GM12878 (cell line): ENCODE measurements at regions not wholly inside any gene's neighbourhood (a gene's known extent, or its start where the extent isn't known, plus 50 kb on each side); places are given as distances from the start of the nearest gene placed in this dataset.

Experiments used
- ATAC-seq: fragments of 200-7000 bp; cut with Tn5 transposase; 3 replicates; pipeline ENCODE4 v1.9.1; 2020; ENCODE audit warnings: mild to moderate bottlenecking, moderate library complexity
- BruUV-seq: library from RNA; stranded (reverse); fragments of 400-500 nt; replicated peaks from 2 replicates; lab custom pipeline; 2021; lab: Mats Ljungman, UMichigan
- CTCF ChIA-PET: fragments of 300-600 bp; sonication (Branson Sonifier 250); formaldehyde crosslinking; extraction: SDS; loops from one replicate; lab custom pipeline; 2021; ENCODE audit warnings: inconsistent platforms; lab: Yijun Ruan, JAX
- POLR2A ChIA-PET: fragments of 350-600 bp; formaldehyde crosslinking; extraction: SDS; loops from one replicate; lab custom pipeline; 2021; ENCODE audit warnings: inconsistent platforms; lab: Charles Lee
- RAD21 ChIA-PET: fragments of 300-600 bp; sonication (Branson Sonifier 250); formaldehyde crosslinking; loops from one replicate; lab custom pipeline; 2023; ENCODE audit warnings: antibody characterized with exemption; ENCODE audit not compliant: unreplicated experiment; lab: Charles Lee
- SMC1A ChIA-PET: fragments of 300-600 bp; sonication (Branson Sonifier 250); formaldehyde crosslinking; loops from one replicate; lab custom pipeline; 2023; ENCODE audit not compliant: unreplicated experiment, uncharacterized antibody; lab: Charles Lee
- DNase-seq: peaks from one replicate; pipeline ENCODE4 v3.0.0-alpha.2; 2011; ENCODE audit warnings: low read depth, low spot score
- FAIRE-seq: peaks from 3 replicates; lab custom pipeline; 2011; peaks lifted over from hg19 to GRCh38; lab: Jason Lieb, UNC
- H2AFZ ChIP-seq: 2 replicates; pipeline ENCODE4 v1.6.0; 2011; ENCODE audit warnings: low read depth, low read length, control low read depth; ENCODE audit not compliant: control insufficient read depth
- H3K27ac ChIP-seq: 2 replicates; pipeline ENCODE4 v1.5.1; 2011; ENCODE audit warnings: control low read depth; ENCODE audit not compliant: control insufficient read depth, insufficient read depth
- H3K27me3 ChIP-seq, 2 experiments: replicated peaks in 1 of 2; 2 replicates each; pipeline versions ENCODE4 v1.6.0 to v1.6.1; 2011; ENCODE audit warnings: low read length in 1 of 2; ENCODE audit not compliant: control insufficient read depth in 2 of 2, insufficient read depth in 2 of 2
- H3K36me3 ChIP-seq, 2 experiments: 2 replicates each; pipeline ENCODE4 v1.5.1; 2011; ENCODE audit warnings: low read length in 1 of 2; ENCODE audit not compliant: control insufficient read depth in 2 of 2, insufficient read depth in 2 of 2
- H3K4me1 ChIP-seq: 2 replicates; pipeline ENCODE4 v1.6.1; 2011; ENCODE audit warnings: mild to moderate bottlenecking, low read length, moderate library complexity, mixed read lengths; ENCODE audit not compliant: control insufficient read depth, insufficient read depth
- H3K4me2 ChIP-seq: 2 replicates; pipeline ENCODE4 v1.6.0; 2011; ENCODE audit warnings: control low read depth; ENCODE audit not compliant: control insufficient read depth, insufficient read depth
- H3K4me3 ChIP-seq: fragments of 200-600 bp; sonication (generic); 2 replicates; pipeline ENCODE4 v1.5.1; 2016
- H3K79me2 ChIP-seq: 2 replicates; pipeline ENCODE4 v1.6.0; 2011; ENCODE audit warnings: low read length; ENCODE audit not compliant: control insufficient read depth, insufficient read depth
- H3K9ac ChIP-seq: 2 replicates; pipeline ENCODE4 v1.8.0; 2011; ENCODE audit warnings: low read length, control low read depth, mixed read lengths; ENCODE audit not compliant: control insufficient read depth, insufficient read depth
- H3K9me3 ChIP-seq: replicated peaks from 3 replicates; pipeline ENCODE4 v1.5.1; 2011; ENCODE audit warnings: mild to moderate bottlenecking, low read length; ENCODE audit not compliant: control insufficient read depth, insufficient read depth
- H4K20me1 ChIP-seq: 2 replicates; pipeline ENCODE4 v1.6.0; 2011; ENCODE audit not compliant: control insufficient read depth, insufficient read depth
- ATF7 ChIP-seq: fragments of 450-650 bp; IDR thresholded peaks from 2 replicates; pipeline ENCODE4 v1.6.1; 2016; ENCODE audit warnings: low read depth, mild to moderate bottlenecking
- BCL11A ChIP-seq: IDR thresholded peaks from 2 replicates; pipeline ENCODE4 v1.6.1; 2011; ENCODE audit warnings: low read depth, low read length
- CHD4 ChIP-seq: fragments of 200-600 bp; sonication (generic); IDR thresholded peaks from 2 replicates; pipeline ENCODE4 v1.6.1; 2016; ENCODE audit warnings: mild to moderate bottlenecking
- CUX1 ChIP-seq: IDR thresholded peaks from 2 replicates; pipeline ENCODE4 v1.6.1; 2012; ENCODE audit warnings: improper control_type of control experiment, low read depth, low read length; ENCODE audit not compliant: insufficient replicate concordance
- IKZF1 ChIP-seq: fragments of 450-650 bp; conservative IDR thresholded peaks from 2 replicates; pipeline ENCODE4 v1.6.1; 2017; ENCODE audit warnings: antibody characterized with exemption, mild to moderate bottlenecking
- IKZF2 ChIP-seq, 2 experiments: fragments of 450-650 bp; IDR thresholded peaks; 2 replicates each; pipeline ENCODE4 v1.6.1; 2017; ENCODE audit warnings: mild to moderate bottlenecking in 2 of 2, moderate library complexity in 2 of 2
- MEF2B ChIP-seq: fragments of 450-650 bp; IDR thresholded peaks from 2 replicates; pipeline ENCODE4 v1.6.1; 2018; ENCODE audit warnings: mild to moderate bottlenecking, moderate library complexity; ENCODE audit not compliant: partially characterized antibody, poor library complexity, severe bottlenecking
- PAX5 ChIP-seq: IDR thresholded peaks from 2 replicates; pipeline ENCODE4 v1.6.1; 2011; ENCODE audit warnings: low read depth, low read length, borderline replicate concordance
- PML ChIP-seq: IDR thresholded peaks from 2 replicates; pipeline ENCODE4 v1.6.1; 2012; ENCODE audit warnings: low read length, inconsistent platforms
- POLR2A ChIP-seq: IDR thresholded peaks from 2 replicates; pipeline ENCODE4 v1.6.1; 2011; ENCODE audit warnings: low read depth, mild to moderate bottlenecking, low read length
- POU2F2 ChIP-seq: IDR thresholded peaks from 3 replicates; pipeline ENCODE4 v1.6.1; 2011; ENCODE audit warnings: low read depth, mild to moderate bottlenecking, low read length, borderline replicate concordance
- RUNX3 ChIP-seq: IDR thresholded peaks from 2 replicates; pipeline ENCODE4 v1.6.1; 2012; ENCODE audit warnings: low read length, inconsistent platforms
- SPI1 ChIP-seq: IDR thresholded peaks from 2 replicates; pipeline ENCODE4 v1.6.1; 2011; ENCODE audit warnings: low read depth, mild to moderate bottlenecking, low read length, moderate library complexity, borderline replicate concordance; ENCODE audit not compliant: insufficient read depth
- WGBS: methylation state at CpG from one replicate; pipeline ENCODE4 v1.1.6; 2016; ENCODE audit warnings: low lambda C conversion rate; ENCODE audit not compliant: insufficient replicate concordance, insufficient coverage; ENCODE audit errors: missing lambda C conversion rate; 5-methylcytosine and 5-hydroxymethylcytosine counted together
- in situ Hi-C: fragments of 300-500 bp; cut with MboI; formaldehyde crosslinking; loops from 9 replicates; pipeline ENCODE4 v1.14.3; 2018; ENCODE audit warnings: mixed read lengths
- intact Hi-C: fragments of 100-400 bp; cut with micrococcal nuclease; formaldehyde crosslinking; loops from one replicate; pipeline ENCODE4 v1.14.2; 2022; ENCODE audit not compliant: unreplicated experiment
- TF ChIP-seq, protein P1 (sequence below): fragments of 450-650 bp; IDR thresholded peaks from 2 replicates; pipeline ENCODE4 v1.6.1; 2017; ENCODE audit warnings: mild to moderate bottlenecking, moderate library complexity

DNA sequence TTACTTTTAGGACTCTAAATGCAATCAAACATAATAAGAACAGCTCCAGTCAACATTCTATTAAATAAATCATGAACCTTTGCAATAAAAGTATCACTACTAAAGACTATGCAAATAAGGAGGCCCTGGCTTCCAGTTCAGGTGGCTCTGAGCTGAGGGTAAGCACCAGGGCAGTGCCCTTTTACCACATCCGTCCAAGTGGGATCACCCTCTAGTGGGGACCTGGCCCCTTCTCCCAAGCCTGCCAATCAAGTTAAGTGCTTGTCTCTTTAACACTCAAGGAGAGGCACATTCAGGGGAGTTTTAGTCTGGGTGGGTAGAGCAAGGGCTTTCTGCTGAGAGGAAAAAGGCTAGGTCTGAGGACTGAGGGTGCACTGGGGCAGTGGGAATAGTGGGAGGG is 161.4 kb downstream of the TMEM200A start (continued):
- TF ChIP-seq, protein P1, sequence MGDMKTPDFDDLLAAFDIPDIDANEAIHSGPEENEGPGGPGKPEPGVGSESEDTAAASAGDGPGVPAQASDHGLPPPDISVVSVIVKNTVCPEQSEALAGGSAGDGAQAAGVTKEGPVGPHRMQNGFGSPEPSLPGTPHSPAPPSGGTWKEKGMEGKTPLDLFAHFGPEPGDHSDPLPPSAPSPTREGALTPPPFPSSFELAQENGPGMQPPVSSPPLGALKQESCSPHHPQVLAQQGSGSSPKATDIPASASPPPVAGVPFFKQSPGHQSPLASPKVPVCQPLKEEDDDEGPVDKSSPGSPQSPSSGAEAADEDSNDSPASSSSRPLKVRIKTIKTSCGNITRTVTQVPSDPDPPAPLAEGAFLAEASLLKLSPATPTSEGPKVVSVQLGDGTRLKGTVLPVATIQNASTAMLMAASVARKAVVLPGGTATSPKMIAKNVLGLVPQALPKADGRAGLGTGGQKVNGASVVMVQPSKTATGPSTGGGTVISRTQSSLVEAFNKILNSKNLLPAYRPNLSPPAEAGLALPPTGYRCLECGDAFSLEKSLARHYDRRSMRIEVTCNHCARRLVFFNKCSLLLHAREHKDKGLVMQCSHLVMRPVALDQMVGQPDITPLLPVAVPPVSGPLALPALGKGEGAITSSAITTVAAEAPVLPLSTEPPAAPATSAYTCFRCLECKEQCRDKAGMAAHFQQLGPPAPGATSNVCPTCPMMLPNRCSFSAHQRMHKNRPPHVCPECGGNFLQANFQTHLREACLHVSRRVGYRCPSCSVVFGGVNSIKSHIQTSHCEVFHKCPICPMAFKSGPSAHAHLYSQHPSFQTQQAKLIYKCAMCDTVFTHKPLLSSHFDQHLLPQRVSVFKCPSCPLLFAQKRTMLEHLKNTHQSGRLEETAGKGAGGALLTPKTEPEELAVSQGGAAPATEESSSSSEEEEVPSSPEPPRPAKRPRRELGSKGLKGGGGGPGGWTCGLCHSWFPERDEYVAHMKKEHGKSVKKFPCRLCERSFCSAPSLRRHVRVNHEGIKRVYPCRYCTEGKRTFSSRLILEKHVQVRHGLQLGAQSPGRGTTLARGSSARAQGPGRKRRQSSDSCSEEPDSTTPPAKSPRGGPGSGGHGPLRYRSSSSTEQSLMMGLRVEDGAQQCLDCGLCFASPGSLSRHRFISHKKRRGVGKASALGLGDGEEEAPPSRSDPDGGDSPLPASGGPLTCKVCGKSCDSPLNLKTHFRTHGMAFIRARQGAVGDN, result no peak
- no peak for TF ChIP-seq CHD4

DNA sequence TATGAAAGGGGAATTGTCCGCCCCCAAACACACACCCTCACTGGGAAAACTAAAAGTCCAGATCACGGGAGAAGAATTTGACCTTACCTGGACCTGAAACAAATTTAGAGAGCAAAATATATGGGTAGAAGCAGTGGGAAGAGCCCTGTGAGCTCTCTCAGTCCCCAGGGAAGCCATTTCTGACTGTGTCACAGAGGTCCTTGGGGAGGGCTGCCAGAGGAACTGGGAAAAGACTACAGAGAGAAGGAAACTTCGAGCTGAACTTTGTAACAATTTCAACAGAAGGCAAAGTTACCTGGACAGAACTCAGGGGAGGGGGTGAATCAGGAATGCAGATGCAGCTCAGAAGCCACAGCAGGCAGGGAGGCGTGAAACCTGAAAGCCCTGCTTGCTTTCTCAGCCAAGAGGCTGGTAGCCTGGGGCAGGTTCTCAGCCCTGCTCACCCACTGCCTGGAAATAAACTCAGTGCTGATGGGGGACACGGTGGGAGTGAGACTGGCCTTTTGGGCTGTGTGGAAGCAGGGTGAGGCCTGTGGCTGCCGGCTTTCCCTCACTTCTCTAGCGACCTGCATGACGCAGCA is 163.8 kb downstream of the TMEM200A start:
- TF ChIP-seq POU2F2, result no peak
- TF ChIP-seq MEF2B, result peak; percentile 96
- TF ChIP-seq SPI1, result peak; percentile 40; the same call in 1 of the 2 replicates
- peak; percentile 62 for TF ChIP-seq CUX1
- no peak for TF ChIP-seq POLR2A
- TF ChIP-seq IKZF2 (IDR thresholded peaks at IDR 0.05), result peak; percentile 44 to 46; a peak in 1 of 4 replicates
- no peak for TF ChIP-seq PML
- peak; percentile 47; the same call in 1 of the 2 replicates for TF ChIP-seq IKZF1
- TF ChIP-seq ATF7, result 0 out of 2 replicates have a peak, but pooled peaks have one; percentile 11
- TF ChIP-seq PAX5, result 0 out of 2 replicates have a peak, but pooled peaks have one; percentile 24
- 0 out of 2 replicates have a peak, but pooled peaks have one; percentile 11 for TF ChIP-seq BCL11A
- no peak for TF ChIP-seq RUNX3
- Histone ChIP-seq H3K9ac (no peak overlapping the region), H3K4me3 (no peak overlapping the region), H2AFZ (no peak overlapping the region), H3K79me2 (no peaks in the 10 kb centered on the region), H3K36me3 (no peaks in the 10 kb centered on the region), H3K4me1 (peaks cover 2% of the 10 kb centered on the region; the same call in 1 of the 2 replicates), H3K27ac (no peak overlapping the region), H3K9me3 (peaks cover 5% of the 10 kb centered on the region; the same call in 1 of the 3 replicates), H4K20me1 (no peaks in the 10 kb centered on the region), H3K27me3 (no peaks in the 10 kb centered on the region), H3K4me2 (no peak overlapping the region)
- SMC1A ChIA-PET, result interaction anchor here (0.7 to 2.2 kb wide), 12 partner anchors 10 to 149 kb away, joined by 3 to 14 read pairs (median 4); no protein-coding TSS in a partner anchor
- ATAC-seq, result peak; percentile 30
- POLR2A ChIA-PET, result interaction anchor here (1.0 to 1.4 kb wide), 3 partner anchors 11 to 46 kb away, joined by 3 read pairs; no protein-coding TSS in a partner anchor
- 40% methylated on average over 8 of the region's 8 CpGs for WGBS
- no TSS peak for BruUV-seq
- no peak for DNase-seq
- in situ Hi-C loops, result no loop called here
- FAIRE-seq, result no peak
- RAD21 ChIA-PET, result interaction anchor here (0.6 to 3.1 kb wide), 8 partner anchors 12 to 314 kb away, joined by 3 to 15 read pairs (median 5); no protein-coding TSS in a partner anchor
- CTCF ChIA-PET, result interaction anchor here (1.0 to 1.1 kb wide), 2 partner anchors 17 to 168 kb away, joined by 3 read pairs; no protein-coding TSS in a partner anchor
- intact Hi-C loops, result no loop called here
